ENCODE measurements at regions not wholly inside any gene's neighbourhood (a gene's known extent, or its start where the extent isn't known, plus 50 kb on each side); places are given as distances from the start of the nearest gene placed in this dataset.

- DNase-seq: no peak
Measured at GRCh38 chr13:76038920-76039716, 403.0 kb downstream of the LMO7 start.

GRCh38 chr13:76036176-76036575, 400.0 kb downstream of the LMO7 start:
- no peak for DNase-seq

- DNase-seq: peak; percentile 29
Measured at GRCh38 chr13:76035711-76036110, 399.6 kb downstream of the LMO7 start.

- no peak for DNase-seq
Measured at GRCh38 chr13:76029706-76030105, 393.6 kb downstream of the LMO7 start.

- no peak for DNase-seq
Measured at GRCh38 chr13:76029088-76029487, 393.0 kb downstream of the LMO7 start.

GRCh38 chr13:76027131-76027530, 391.0 kb downstream of the LMO7 start:
- DNase-seq: no peak

- no peak for DNase-seq
Measured at GRCh38 chr13:76025392-76025791, 389.3 kb downstream of the LMO7 start.

- DNase-seq: no peak
Measured at GRCh38 chr13:76024151-76024550, 388.0 kb downstream of the LMO7 start.

- DNase-seq: peak; percentile 92
Measured at GRCh38 chr13:76023652-76024051, 387.5 kb downstream of the LMO7 start.

- no peak for DNase-seq
Measured at GRCh38 chr13:76020421-76020955, 384.4 kb downstream of the LMO7 start.

- no peak for DNase-seq
Measured at GRCh38 chr13:76019421-76020044, 383.4 kb downstream of the LMO7 start.

GRCh38 chr13:76017861-76018556, 381.9 kb downstream of the LMO7 start:
- no peak for DNase-seq

- DNase-seq: peak; percentile 45
Measured at GRCh38 chr13:76016799-76017400, 380.8 kb downstream of the LMO7 start.

GRCh38 chr13:76014406-76015318, 378.5 kb downstream of the LMO7 start:
- peak; percentile 80 for DNase-seq

GRCh38 chr13:76012091-76012721, 376.1 kb downstream of the LMO7 start:
- peak; percentile 74 for DNase-seq

GRCh38 chr13:76009267-76009890, 373.2 kb downstream of the LMO7 start:
- no peak for DNase-seq

GRCh38 chr13:76004416-76004815, 368.3 kb downstream of the LMO7 start:
- no peak for DNase-seq

GRCh38 chr13:76000131-76000530, 364.0 kb downstream of the LMO7 start:
- no peak for DNase-seq

GRCh38 chr13:75996582-75996981, 360.5 kb downstream of the LMO7 start:
- DNase-seq: no peak

GRCh38 chr13:75995966-75996365, 359.8 kb downstream of the LMO7 start:
- no peak for DNase-seq

- DNase-seq: no peak
Measured at GRCh38 chr13:75993823-75994222, 357.7 kb downstream of the LMO7 start.
